Stimulated activated CD4-positive, alpha-beta T cell treated with anti-CD3 and anti-CD28 coated beads, Interleukin-4, amount 100 ng/mL, for 1 hour (primary cell): ENCODE measurements at regions not wholly inside any gene's neighbourhood (a gene's known extent, or its start where the extent isn't known, plus 50 kb on each side); places are given as distances from the start of the nearest gene placed in this dataset.

Experiments used
- DNase-seq: peaks from one replicate; pipeline ENCODE4 v3.0.0-alpha.2; 2020

- no peak for DNase-seq
Measured at GRCh38 chr10:112087953-112088456, 95.6 kb downstream of the GPAM start.

DNA sequence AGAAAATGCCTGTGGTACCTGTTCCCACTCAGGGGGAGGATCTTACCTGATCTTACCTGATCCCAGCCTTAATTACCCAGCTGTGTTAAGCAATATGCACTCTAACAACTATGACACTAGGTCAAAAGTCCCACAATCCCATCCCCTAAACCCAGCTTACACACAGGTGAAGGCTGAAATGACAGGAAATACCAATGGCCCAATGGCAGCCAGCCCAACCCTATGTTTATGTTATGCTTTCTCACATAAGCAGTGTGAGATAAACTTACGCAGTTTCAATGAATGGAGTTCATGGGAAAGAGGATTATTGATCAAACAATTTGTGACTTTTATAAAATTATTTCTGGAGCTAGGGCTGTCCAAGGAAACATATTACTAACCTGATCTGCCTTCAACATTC is 91.9 kb downstream of the GPAM start:
- no peak for DNase-seq

DNA sequence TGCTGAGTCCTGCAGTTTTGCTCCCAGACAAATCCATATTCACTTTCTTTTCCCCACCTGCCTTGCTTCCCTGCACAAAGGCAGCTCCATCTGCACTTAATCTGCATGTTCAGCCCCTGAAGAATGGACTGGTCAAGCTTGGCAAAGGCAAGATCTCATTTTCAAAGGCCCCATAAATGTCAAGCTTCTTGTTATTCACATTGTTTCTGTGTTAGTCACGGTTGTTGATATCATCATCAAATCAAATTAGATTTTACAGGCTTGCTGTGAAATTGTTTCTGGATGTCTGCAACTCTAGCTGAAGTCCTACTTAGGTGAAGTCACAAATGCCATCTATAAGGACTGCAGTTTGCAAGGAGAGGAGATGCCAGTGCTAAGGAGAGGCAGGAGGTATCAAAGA is 91.0 kb downstream of the GPAM start:
- DNase-seq: no peak

- DNase-seq: no peak
Measured at GRCh38 chr10:112094984-112095383, 88.6 kb downstream of the GPAM start.

DNA sequence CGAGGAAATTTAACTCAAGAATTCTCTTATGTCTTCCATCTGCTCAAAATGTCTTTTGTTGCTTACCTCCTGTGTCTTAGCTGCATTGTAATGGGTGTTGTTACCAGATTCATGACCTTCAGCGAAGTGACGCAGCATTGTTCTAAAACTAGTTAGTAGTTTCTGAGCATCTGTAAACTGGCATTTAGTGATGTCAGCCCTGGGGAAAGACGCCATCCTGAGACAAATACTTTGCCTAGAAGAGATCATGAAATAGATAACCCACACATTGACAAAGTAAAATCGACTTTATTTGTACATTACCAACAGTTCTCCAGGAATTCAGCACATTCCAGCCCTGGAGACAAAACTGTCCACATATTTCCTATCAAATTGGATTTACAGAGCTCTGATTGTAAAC is 87.8 kb downstream of the GPAM start:
- no peak for DNase-seq

- DNase-seq: no peak
Measured at GRCh38 chr10:112098682-112099081, 84.9 kb downstream of the GPAM start.
